ENCODE measurements at regions not wholly inside any gene's neighbourhood (a gene's known extent, or its start where the extent isn't known, plus 50 kb on each side); places are given as distances from the start of the nearest gene placed in this dataset.

GRCh38 chr7:41295455-41295815 lies 407.5 kb downstream of the INHBA start:
- no peak for TF ChIP-seq BHLHE40 (IDR thresholded peaks at IDR 0.05; ENCODE audit: borderline replicate concordance in 1 of 2, low read depth in 2 of 2, low read length in 1 of 2)
- no peak for TF ChIP-seq TCF12 (IDR thresholded peaks at IDR 0.05; ENCODE audit: low read depth, low read length)
- TF ChIP-seq CHD2 (IDR thresholded peaks at IDR 0.05; ENCODE audit: borderline replicate concordance, low read depth, low read length): no peak
- TF ChIP-seq ZBTB11 (CRISPR knock-in tag; IDR thresholded peaks at IDR 0.05): no peak
- no peak for TF ChIP-seq POLR2A (IDR thresholded peaks at IDR 0.05; ENCODE audit: low read depth, low read length)
- no peak for TF ChIP-seq GATAD2B (conservative IDR thresholded peaks at IDR 0.05; ENCODE audit: low read depth)
- no peak for TF ChIP-seq YY1 (IDR thresholded peaks at IDR 0.05; ENCODE audit: low read depth, low read length)
- no peak for TF ChIP-seq KDM1A (IDR thresholded peaks at IDR 0.05; ENCODE audit: borderline replicate concordance)
- no peak for TF ChIP-seq CTCF (IDR thresholded peaks at IDR 0.05 in 2 of 3, conservative IDR thresholded peaks at IDR 0.05 in 1 of 3; ENCODE audit: control insufficient read depth in 2 of 3, extremely low read depth in 1 of 3, insufficient read depth in 1 of 3, low read depth in 3 of 3, low read length in 3 of 3)

All from GM12878 (cell line).